ENCODE measurements at regions not wholly inside any gene's neighbourhood (a gene's known extent, or its start where the extent isn't known, plus 50 kb on each side); places are given as distances from the start of the nearest gene placed in this dataset.

DNA sequence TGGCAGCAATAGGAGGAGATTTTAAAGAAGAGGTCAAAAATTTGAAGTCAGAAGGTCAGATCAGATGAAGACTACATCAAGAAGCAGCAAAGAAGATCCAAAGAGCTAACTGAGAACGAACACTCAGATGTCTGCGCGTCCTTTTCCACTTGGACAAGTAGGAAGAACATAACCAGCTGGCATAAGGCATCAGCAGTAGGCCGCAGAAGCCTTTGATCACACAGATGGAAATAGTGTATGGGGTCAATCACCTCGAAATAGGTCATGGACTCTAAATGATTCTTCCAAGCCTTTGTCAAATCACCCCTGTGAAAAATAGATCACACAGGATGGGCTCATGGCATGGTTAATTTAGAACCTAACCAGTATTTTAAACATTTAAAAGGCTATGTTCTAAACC, 56.4 kb upstream of the TOM1L1 start:
- H3K27me3 ChIP-seq (ENCODE audit: insufficient read depth, low read length) = no peaks in the 10 kb centered on the region
- no peak overlapping the region for H3K27ac ChIP-seq (ENCODE audit: low read depth, low read length)
- H3K9me2 ChIP-seq (ENCODE audit: insufficient read depth) = no peaks in the 10 kb centered on the region
- H4K20me1 ChIP-seq (ENCODE audit: insufficient read depth) = no peaks in the 10 kb centered on the region
- ChIA-PET RAD21 (ENCODE audit: low non-redundant PET in 1 of 2, low total read pairs in 2 of 2, uncharacterized antibody in 2 of 2, unreplicated experiment in 2 of 2) (no interaction called here), POLR2A (no interaction called here), CTCF (no interaction called here)
- no peaks in the 10 kb centered on the region for H3K36me3 ChIP-seq (ENCODE audit: control insufficient read depth in 1 of 2, insufficient read depth in 2 of 2, low read length in 2 of 2)
- no peak for TF ChIP-seq EGR1 (IDR thresholded peaks at IDR 0.05; ENCODE audit: low read depth)
- TF ChIP-seq RAD21 (IDR thresholded peaks at IDR 0.05; ENCODE audit: low read depth) = no peak
- no peak for TF ChIP-seq SP1 (IDR thresholded peaks at IDR 0.05; ENCODE audit: low read depth)
- no peak for TF ChIP-seq POLR2AphosphoS5 (IDR thresholded peaks at IDR 0.05; ENCODE audit: low read depth, low read length)
- no peak for TF ChIP-seq CBX3 (IDR thresholded peaks at IDR 0.05; ENCODE audit: low read depth)
- TF ChIP-seq ELF1 (IDR thresholded peaks at IDR 0.05; ENCODE audit: borderline replicate concordance, low read depth) = no peak
- TF ChIP-seq EZH2 (IDR thresholded peaks at IDR 0.05) = no peak
- no peak for TF ChIP-seq SIN3A (IDR thresholded peaks at IDR 0.05; ENCODE audit: low read depth)
- no peak for TF ChIP-seq CEBPB (IDR thresholded peaks at IDR 0.05; ENCODE audit: low read depth)
- no peak for TF ChIP-seq YY1 (IDR thresholded peaks at IDR 0.05; ENCODE audit: extremely low read depth, insufficient replicate concordance, low read depth, low read length)
- no peak for TF ChIP-seq SRF (IDR thresholded peaks at IDR 0.05; ENCODE audit: low read depth)
- TF ChIP-seq ATF3 (IDR thresholded peaks at IDR 0.05) = no peak
- TF ChIP-seq, protein P1, sequence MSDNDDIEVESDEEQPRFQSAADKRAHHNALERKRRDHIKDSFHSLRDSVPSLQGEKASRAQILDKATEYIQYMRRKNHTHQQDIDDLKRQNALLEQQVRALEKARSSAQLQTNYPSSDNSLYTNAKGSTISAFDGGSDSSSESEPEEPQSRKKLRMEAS (IDR thresholded peaks at IDR 0.05) = no peak
- TF ChIP-seq ZNF274 (IDR thresholded peaks at IDR 0.05; ENCODE audit: low read depth, low read length) = no peak
- TF ChIP-seq FOSL1 (IDR thresholded peaks at IDR 0.05; ENCODE audit: low read depth) = no peak
- TF ChIP-seq, protein P2, sequence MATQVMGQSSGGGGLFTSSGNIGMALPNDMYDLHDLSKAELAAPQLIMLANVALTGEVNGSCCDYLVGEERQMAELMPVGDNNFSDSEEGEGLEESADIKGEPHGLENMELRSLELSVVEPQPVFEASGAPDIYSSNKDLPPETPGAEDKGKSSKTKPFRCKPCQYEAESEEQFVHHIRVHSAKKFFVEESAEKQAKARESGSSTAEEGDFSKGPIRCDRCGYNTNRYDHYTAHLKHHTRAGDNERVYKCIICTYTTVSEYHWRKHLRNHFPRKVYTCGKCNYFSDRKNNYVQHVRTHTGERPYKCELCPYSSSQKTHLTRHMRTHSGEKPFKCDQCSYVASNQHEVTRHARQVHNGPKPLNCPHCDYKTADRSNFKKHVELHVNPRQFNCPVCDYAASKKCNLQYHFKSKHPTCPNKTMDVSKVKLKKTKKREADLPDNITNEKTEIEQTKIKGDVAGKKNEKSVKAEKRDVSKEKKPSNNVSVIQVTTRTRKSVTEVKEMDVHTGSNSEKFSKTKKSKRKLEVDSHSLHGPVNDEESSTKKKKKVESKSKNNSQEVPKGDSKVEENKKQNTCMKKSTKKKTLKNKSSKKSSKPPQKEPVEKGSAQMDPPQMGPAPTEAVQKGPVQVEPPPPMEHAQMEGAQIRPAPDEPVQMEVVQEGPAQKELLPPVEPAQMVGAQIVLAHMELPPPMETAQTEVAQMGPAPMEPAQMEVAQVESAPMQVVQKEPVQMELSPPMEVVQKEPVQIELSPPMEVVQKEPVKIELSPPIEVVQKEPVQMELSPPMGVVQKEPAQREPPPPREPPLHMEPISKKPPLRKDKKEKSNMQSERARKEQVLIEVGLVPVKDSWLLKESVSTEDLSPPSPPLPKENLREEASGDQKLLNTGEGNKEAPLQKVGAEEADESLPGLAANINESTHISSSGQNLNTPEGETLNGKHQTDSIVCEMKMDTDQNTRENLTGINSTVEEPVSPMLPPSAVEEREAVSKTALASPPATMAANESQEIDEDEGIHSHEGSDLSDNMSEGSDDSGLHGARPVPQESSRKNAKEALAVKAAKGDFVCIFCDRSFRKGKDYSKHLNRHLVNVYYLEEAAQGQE (IDR thresholded peaks at IDR 0.05; ENCODE audit: low read depth) = no peak
- H3K4me2 ChIP-seq (ENCODE audit: low read length) = no peak overlapping the region
- ATAC-seq (no peak), DNase-seq (ENCODE audit: low read depth, low spot score) (no peak)
- intact Hi-C loops (cut with micrococcal nuclease) = no loop called here
- H3K4me1 ChIP-seq (ENCODE audit: control insufficient read depth in 1 of 2, insufficient read depth in 2 of 2, low read length in 2 of 2) = no peaks in the 10 kb centered on the region
- no peaks in the 10 kb centered on the region for H3K9me3 ChIP-seq (ENCODE audit: control insufficient read depth in 1 of 2, insufficient read depth in 1 of 2, low read depth in 1 of 2, low read length in 2 of 2)
- no peak overlapping the region for H3K4me3 ChIP-seq (replicated peaks in 1 of 2; ENCODE audit: low read depth in 1 of 2, low read length in 2 of 2)
- H3K9ac ChIP-seq (ENCODE audit: low read length) = no peak overlapping the region
- H2AFZ ChIP-seq (ENCODE audit: low read depth, low read length, poor library complexity, severe bottlenecking) = no peak overlapping the region
- H3K79me2 ChIP-seq (ENCODE audit: insufficient read depth, low read length) = no peaks in the 10 kb centered on the region
- no TSS peak for BruUV-seq (replicated peaks)
